Neural cell (in vitro differentiated cells): ENCODE measurements at regions not wholly inside any gene's neighbourhood (a gene's known extent, or its start where the extent isn't known, plus 50 kb on each side); places are given as distances from the start of the nearest gene placed in this dataset.

Experiments used
- H2AFZ ChIP-seq: fragments of 200-600, 300-800 bp; sonication (generic), shearing (Covaris generic); 2 replicates; pipeline ENCODE4 v1.6.0; 2014; ENCODE audit warnings: low read depth, mild to moderate bottlenecking, antibody characterized with exemption, low read length, moderate library complexity
- H3F3A ChIP-seq: fragments of 200-600 bp; shearing (Covaris generic); 2 replicates; pipeline ENCODE4 v1.6.1; 2016; ENCODE audit warnings: mild to moderate bottlenecking, moderate library complexity, mixed read lengths, antibody characterized with exemption, low read length; ENCODE audit not compliant: insufficient read depth, poor library complexity, severe bottlenecking
- H3K27ac ChIP-seq: fragments of 200-600, 300-800 bp; sonication (generic), shearing (Covaris generic); 2 replicates; pipeline ENCODE4 v1.5.1; 2014; ENCODE audit warnings: mild to moderate bottlenecking, low read length, moderate library complexity
- H3K27me3 ChIP-seq: fragments of 300-800, 200-600 bp; sonication (generic), shearing (Covaris generic); 2 replicates; pipeline ENCODE4 v1.6.0; 2014; ENCODE audit warnings: mild to moderate bottlenecking, low read depth, low read length, moderate library complexity; ENCODE audit not compliant: insufficient read depth
- H3K36me3 ChIP-seq: fragments of 300-800, 200-600 bp; sonication (generic), shearing (Covaris generic); 2 replicates; pipeline ENCODE4 v1.5.1; 2014; ENCODE audit warnings: mild to moderate bottlenecking, antibody characterized with exemption, low read length, moderate library complexity; ENCODE audit not compliant: insufficient read depth
- H3K4me2 ChIP-seq: fragments of 300-800, 200-600 bp; sonication (generic), shearing (Covaris generic); 2 replicates; pipeline ENCODE4 v1.6.0; 2014; ENCODE audit warnings: mild to moderate bottlenecking, low read length
- H3K4me3 ChIP-seq: fragments of 300-800, 200-600 bp; sonication (generic), shearing (Covaris generic); 2 replicates; pipeline ENCODE4 v1.5.1; 2014; ENCODE audit warnings: mild to moderate bottlenecking, low read length, moderate library complexity
- H3K79me2 ChIP-seq: fragments of 200-600 bp; shearing (Covaris generic); replicated peaks from 2 replicates; pipeline ENCODE4 v1.6.0; 2014; ENCODE audit warnings: mild to moderate bottlenecking, low read length, moderate library complexity; ENCODE audit not compliant: insufficient read depth
- H3K9ac ChIP-seq: fragments of 300-800, 200-600 bp; sonication (generic), shearing (Covaris generic); 2 replicates; pipeline ENCODE4 v1.6.1; 2016; ENCODE audit warnings: mild to moderate bottlenecking, low read length, mixed read lengths
- H3K9me2 ChIP-seq: fragments of 200-600 bp; shearing (Covaris generic); 2 replicates; pipeline ENCODE4 v1.6.1; 2016; ENCODE audit warnings: mild to moderate bottlenecking, low read length, mixed read lengths; ENCODE audit not compliant: insufficient read depth
- H3K9me3 ChIP-seq: fragments of 200-600, 300-800 bp; sonication (generic), shearing (Covaris generic); 2 replicates; pipeline ENCODE4 v1.6.1; 2016; ENCODE audit warnings: mild to moderate bottlenecking, mixed run types, low read length, moderate library complexity, mixed read lengths
- H4K20me1 ChIP-seq: fragments of 200-600 bp; shearing (Covaris generic); 2 replicates; pipeline ENCODE4 v1.6.1; 2016; ENCODE audit warnings: mild to moderate bottlenecking, mixed run types; ENCODE audit not compliant: insufficient read depth
- CTCF ChIP-seq: fragments of 450-650 bp; IDR thresholded peaks from 2 replicates; pipeline ENCODE4 v1.5.1; 2014; ENCODE audit warnings: antibody characterized with exemption, mild to moderate bottlenecking, moderate library complexity; ENCODE audit not compliant: poor library complexity, severe bottlenecking
- EP300 ChIP-seq: fragments of 450-650 bp; conservative IDR thresholded peaks from 2 replicates; pipeline ENCODE4 v1.6.1; 2014; ENCODE audit warnings: antibody characterized with exemption, mild to moderate bottlenecking, moderate library complexity; ENCODE audit not compliant: poor library complexity, severe bottlenecking
- EZH2 ChIP-seq: fragments of 200-600, 300-800 bp; shearing (Covaris generic), sonication (generic); IDR thresholded peaks from 2 replicates; pipeline ENCODE4 v1.6.1; 2014; ENCODE audit warnings: antibody characterized with exemption, low read length, borderline replicate concordance, mild to moderate bottlenecking; ENCODE audit not compliant: insufficient read depth, poor library complexity, severe bottlenecking
- MXI1 ChIP-seq: fragments of 450-650 bp; conservative IDR thresholded peaks from 2 replicates; pipeline ENCODE4 v1.6.1; 2014; ENCODE audit warnings: antibody characterized with exemption, mild to moderate bottlenecking; ENCODE audit not compliant: poor library complexity, severe bottlenecking
- POLR2AphosphoS5 ChIP-seq: IDR thresholded peaks from 2 replicates; pipeline ENCODE4 v1.6.1; 2012
- RAD21 ChIP-seq: fragments of 450-650 bp; conservative IDR thresholded peaks from 2 replicates; pipeline ENCODE4 v1.6.1; 2014; ENCODE audit warnings: antibody characterized with exemption, mild to moderate bottlenecking, moderate library complexity
- REST ChIP-seq: IDR thresholded peaks from 2 replicates; pipeline ENCODE4 v1.6.1; 2012; ENCODE audit warnings: borderline replicate concordance
- SMC3 ChIP-seq: fragments of 450-650 bp; conservative IDR thresholded peaks from 2 replicates; pipeline ENCODE4 v1.6.1; 2014; ENCODE audit warnings: antibody characterized with exemption, mild to moderate bottlenecking, moderate library complexity; ENCODE audit not compliant: poor library complexity
- TAF1 ChIP-seq: IDR thresholded peaks from 2 replicates; pipeline ENCODE4 v1.6.1; 2012; ENCODE audit warnings: low read depth

- H3K9ac ChIP-seq, result no peak overlapping the region
- no peaks in the 10 kb centered on the region for H3K79me2 ChIP-seq
- TF ChIP-seq SMC3 (no peak), TAF1 (no peak), EZH2 (no peak), MXI1 (no peak), CTCF (no peak), EP300 (no peak), POLR2AphosphoS5 (no peak), RAD21 (no peak), REST (no peak)
- H3K9me3 ChIP-seq, result no peaks in the 10 kb centered on the region
- no peaks in the 10 kb centered on the region for H3F3A ChIP-seq
- H4K20me1 ChIP-seq, result no peaks in the 10 kb centered on the region
- no peak overlapping the region for H2AFZ ChIP-seq
- H3K4me2 ChIP-seq, result no peak overlapping the region
- no peaks in the 10 kb centered on the region for H3K36me3 ChIP-seq
- no peaks in the 10 kb centered on the region for H3K9me2 ChIP-seq
- H3K4me3 ChIP-seq, result no peak overlapping the region
- no peak overlapping the region for H3K27ac ChIP-seq
- no peaks in the 10 kb centered on the region for H3K27me3 ChIP-seq
These were observed 303.8 kb upstream of the ZMIZ1 start for GRCh38 chr10:78764846-78765430.

GRCh38 chr10:78765726-78766335 lies 302.9 kb upstream of the ZMIZ1 start:
- Histone ChIP-seq H3K36me3 (no peaks in the 10 kb centered on the region), H3F3A (no peaks in the 10 kb centered on the region), H2AFZ (no peak overlapping the region), H3K9me2 (no peaks in the 10 kb centered on the region), H4K20me1 (no peaks in the 10 kb centered on the region), H3K27me3 (no peaks in the 10 kb centered on the region), H3K4me2 (no peak overlapping the region), H3K4me3 (no peak overlapping the region), H3K9ac (no peak overlapping the region), H3K27ac (no peak overlapping the region), H3K9me3 (no peaks in the 10 kb centered on the region), H3K79me2 (no peaks in the 10 kb centered on the region)
- TF ChIP-seq MXI1, result no peak
- no peak for TF ChIP-seq POLR2AphosphoS5
- no peak for TF ChIP-seq EZH2
- no peak for TF ChIP-seq CTCF
- no peak for TF ChIP-seq TAF1
